ENCODE measurements at regions not wholly inside any gene's neighbourhood (a gene's known extent, or its start where the extent isn't known, plus 50 kb on each side); places are given as distances from the start of the nearest gene placed in this dataset.
"Not testable (repeated sequence)": the region's sequence is repeated elsewhere in the genome, so short reads cannot be mapped to it uniquely, and the experiment has no call there.

DNA sequence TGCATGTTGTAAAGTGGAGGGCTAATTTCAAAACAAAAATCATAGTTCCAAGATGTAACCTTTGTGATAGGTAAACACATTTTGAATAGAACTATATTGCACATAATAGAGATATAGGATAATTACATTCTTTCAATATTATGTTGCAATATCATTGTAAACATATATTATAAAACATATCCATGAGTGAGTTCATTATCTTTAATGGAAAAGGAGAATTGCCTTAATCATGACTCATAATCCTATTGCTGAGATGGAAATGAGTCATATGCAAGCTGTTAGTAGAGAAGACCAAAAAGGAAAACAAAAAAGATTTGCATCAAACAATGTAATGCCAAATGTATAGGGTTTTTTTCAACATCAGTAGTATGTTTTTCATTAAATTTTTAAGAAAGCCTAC, 73.7 kb upstream of the WDR44 start:
- Histone ChIP-seq H3K4me3 (ENCODE audit: control extremely low read depth in 1 of 5, extremely low read depth in 1 of 5, insufficient read depth in 1 of 5, low read depth in 2 of 5, low read length in 4 of 5) (no peak overlapping the region), H4K20me1 (ENCODE audit: control insufficient read depth, insufficient read depth, low read length, poor library complexity, severe bottlenecking) (no peaks in the 10 kb centered on the region), H2AFZ (ENCODE audit: insufficient read depth, low read depth, low read length, poor library complexity, severe bottlenecking) (no peak overlapping the region), H3K36me3 (replicated peaks in 1 of 2; ENCODE audit: control extremely low read depth in 1 of 2, control insufficient read depth in 1 of 2, extremely low read depth in 1 of 2, insufficient read depth in 2 of 2, low read length in 1 of 2) (no peaks in the 10 kb centered on the region), H3K4me1 (ENCODE audit: control insufficient read depth in 2 of 2, insufficient read depth in 2 of 2, low read length in 2 of 2) (no peaks in the 10 kb centered on the region), H3K9ac (ENCODE audit: low read length) (no peak overlapping the region), H3K27me3 (replicated peaks in 1 of 4; ENCODE audit: control extremely low read depth in 1 of 4, control insufficient read depth in 3 of 4, insufficient read depth in 4 of 4, low read length in 3 of 4) (no peaks in the 10 kb centered on the region), H3K79me2 (ENCODE audit: control insufficient read depth, insufficient read depth, low read length) (no peaks in the 10 kb centered on the region), H3K27ac (ENCODE audit: low read length in 2 of 2) (no peak overlapping the region), H3K4me2 (replicated peaks; ENCODE audit: low read depth, low read length, poor library complexity, severe bottlenecking) (no peak overlapping the region), H3K9me3 (ENCODE audit: control extremely low read depth in 1 of 3, control insufficient read depth in 2 of 3, insufficient read depth in 1 of 3, low read length in 2 of 3) (no peaks in the 10 kb centered on the region)
- Mint-ChIP-seq H3K9me3 (ENCODE audit: insufficient read depth) (no peaks in the 10 kb centered on the region), H3K4me1 (no peaks in the 10 kb centered on the region), H3K4me3 (no peak overlapping the region), H3K27ac (no peak overlapping the region), H3K27me3 (no peaks in the 10 kb centered on the region)
- ChIA-PET POLR2A (no interaction called here), CTCF (no interaction called here)
- no peak for DNase-seq
- intact Hi-C loops (cut with micrococcal nuclease) = no loop called here
- ATAC-seq (ENCODE audit: low read depth) = no peak
- TF ChIP-seq, protein P1, sequence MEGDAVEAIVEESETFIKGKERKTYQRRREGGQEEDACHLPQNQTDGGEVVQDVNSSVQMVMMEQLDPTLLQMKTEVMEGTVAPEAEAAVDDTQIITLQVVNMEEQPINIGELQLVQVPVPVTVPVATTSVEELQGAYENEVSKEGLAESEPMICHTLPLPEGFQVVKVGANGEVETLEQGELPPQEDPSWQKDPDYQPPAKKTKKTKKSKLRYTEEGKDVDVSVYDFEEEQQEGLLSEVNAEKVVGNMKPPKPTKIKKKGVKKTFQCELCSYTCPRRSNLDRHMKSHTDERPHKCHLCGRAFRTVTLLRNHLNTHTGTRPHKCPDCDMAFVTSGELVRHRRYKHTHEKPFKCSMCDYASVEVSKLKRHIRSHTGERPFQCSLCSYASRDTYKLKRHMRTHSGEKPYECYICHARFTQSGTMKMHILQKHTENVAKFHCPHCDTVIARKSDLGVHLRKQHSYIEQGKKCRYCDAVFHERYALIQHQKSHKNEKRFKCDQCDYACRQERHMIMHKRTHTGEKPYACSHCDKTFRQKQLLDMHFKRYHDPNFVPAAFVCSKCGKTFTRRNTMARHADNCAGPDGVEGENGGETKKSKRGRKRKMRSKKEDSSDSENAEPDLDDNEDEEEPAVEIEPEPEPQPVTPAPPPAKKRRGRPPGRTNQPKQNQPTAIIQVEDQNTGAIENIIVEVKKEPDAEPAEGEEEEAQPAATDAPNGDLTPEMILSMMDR (IDR thresholded peaks at IDR 0.05) = no peak
- no peak for TF ChIP-seq EZH2 (IDR thresholded peaks at IDR 0.05; ENCODE audit: borderline replicate concordance, insufficient read depth, low read depth, low read length, poor library complexity, severe bottlenecking)

DNA sequence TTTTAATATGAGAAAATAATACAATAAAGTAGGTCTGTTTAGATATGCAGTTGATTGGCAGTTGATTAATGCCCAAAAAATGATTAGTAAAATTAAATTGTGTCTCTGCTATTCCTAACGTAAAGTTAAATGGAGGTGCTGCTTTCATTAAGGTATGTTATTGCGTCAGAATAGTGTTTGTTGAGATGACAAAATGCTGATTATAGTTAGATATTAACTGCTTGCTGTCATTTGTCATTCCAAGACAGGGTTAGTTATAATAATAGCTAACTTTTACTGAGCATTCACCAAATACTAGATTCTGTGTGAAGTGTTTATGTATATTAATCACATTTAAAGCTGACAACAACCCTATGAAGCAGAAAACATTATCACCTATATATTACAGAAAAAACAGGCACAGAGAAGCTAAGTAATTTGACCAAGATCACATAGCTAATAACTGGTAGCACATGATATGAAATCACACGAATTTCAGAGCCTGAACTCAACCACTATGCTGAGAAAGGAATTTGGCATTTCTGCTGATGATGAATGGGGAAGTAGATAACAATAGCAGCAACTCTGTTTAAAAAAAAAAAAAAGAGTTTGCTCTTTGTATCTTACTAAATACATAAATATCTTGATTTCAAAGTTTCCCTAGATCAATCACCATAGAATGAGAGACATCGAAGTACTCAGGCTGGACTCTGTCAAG, 59.7 kb upstream of the WDR44 start:
- ChIA-PET POLR2A (no interaction called here), CTCF (no interaction called here)
- Histone ChIP-seq H3K79me2 (ENCODE audit: control insufficient read depth, insufficient read depth, low read length) (no peaks in the 10 kb centered on the region), H3K4me2 (replicated peaks; ENCODE audit: low read depth, low read length, poor library complexity, severe bottlenecking) (no peak overlapping the region), H2AFZ (ENCODE audit: insufficient read depth, low read depth, low read length, poor library complexity, severe bottlenecking) (no peak overlapping the region), H3K4me1 (ENCODE audit: control insufficient read depth in 2 of 2, insufficient read depth in 2 of 2, low read length in 2 of 2) (no peaks in the 10 kb centered on the region), H3K4me3 (ENCODE audit: control extremely low read depth in 1 of 5, extremely low read depth in 1 of 5, insufficient read depth in 1 of 5, low read depth in 2 of 5, low read length in 4 of 5) (no peak overlapping the region), H3K9me3 (ENCODE audit: control extremely low read depth in 1 of 3, control insufficient read depth in 2 of 3, insufficient read depth in 1 of 3, low read length in 2 of 3) (no peaks in the 10 kb centered on the region), H3K9ac (ENCODE audit: low read length) (no peak overlapping the region), H3K27ac (ENCODE audit: low read length in 2 of 2) (no peak overlapping the region), H4K20me1 (ENCODE audit: control insufficient read depth, insufficient read depth, low read length, poor library complexity, severe bottlenecking) (no peaks in the 10 kb centered on the region), H3K36me3 (replicated peaks in 1 of 2; ENCODE audit: control extremely low read depth in 1 of 2, control insufficient read depth in 1 of 2, extremely low read depth in 1 of 2, insufficient read depth in 2 of 2, low read length in 1 of 2) (no peaks in the 10 kb centered on the region), H3K27me3 (replicated peaks in 1 of 4; ENCODE audit: control extremely low read depth in 1 of 4, control insufficient read depth in 3 of 4, insufficient read depth in 4 of 4, low read length in 3 of 4) (no peaks in the 10 kb centered on the region)
- TF ChIP-seq, protein P1 (IDR thresholded peaks at IDR 0.05) = no peak
- TF ChIP-seq EZH2 (IDR thresholded peaks at IDR 0.05; ENCODE audit: borderline replicate concordance, insufficient read depth, low read depth, low read length, poor library complexity, severe bottlenecking) = no peak
- no peak overlapping the region for H3K27ac Mint-ChIP-seq
- no peak overlapping the region for H3K4me3 Mint-ChIP-seq
- intact Hi-C loops (cut with micrococcal nuclease) = no loop called here
- DNase-seq (no peak), ATAC-seq (ENCODE audit: low read depth) (no peak)
- H3K27me3 Mint-ChIP-seq = no peaks in the 10 kb centered on the region
- no peaks in the 10 kb centered on the region for H3K4me1 Mint-ChIP-seq
- H3K9me3 Mint-ChIP-seq (ENCODE audit: insufficient read depth) = no peaks in the 10 kb centered on the region
- WGBS (ENCODE audit: insufficient coverage) = no CpG with 5 or more reads among the region's 4 CpGs

DNA sequence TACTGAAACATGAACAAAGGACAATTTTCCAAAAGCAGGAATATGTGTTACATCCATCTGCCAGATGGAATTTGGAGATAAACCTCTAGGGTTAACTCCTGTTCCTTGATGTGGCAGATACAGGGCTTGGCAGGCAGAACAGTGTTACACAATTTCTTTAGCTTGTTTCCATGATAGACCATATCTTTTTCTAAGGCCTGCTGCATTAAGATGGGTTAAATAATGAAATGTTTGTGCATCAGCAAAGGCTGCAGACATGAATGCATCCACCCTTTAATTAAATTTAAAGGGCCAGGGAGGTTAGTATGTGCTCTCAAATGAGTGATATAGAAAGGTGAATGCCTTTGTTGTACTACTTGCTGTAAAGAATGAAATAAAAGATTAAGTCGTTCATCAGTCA, 50.1 kb upstream of the WDR44 start:
- H2AFZ ChIP-seq (ENCODE audit: insufficient read depth, low read depth, low read length, poor library complexity, severe bottlenecking); H3K36me3 ChIP-seq (replicated peaks in 1 of 2; ENCODE audit: control extremely low read depth in 1 of 2, control insufficient read depth in 1 of 2, extremely low read depth in 1 of 2, insufficient read depth in 2 of 2, low read length in 1 of 2); H4K20me1 ChIP-seq (ENCODE audit: control insufficient read depth, insufficient read depth, low read length, poor library complexity, severe bottlenecking); H3K79me2 ChIP-seq (ENCODE audit: control insufficient read depth, insufficient read depth, low read length); H3K4me2 ChIP-seq (replicated peaks; ENCODE audit: low read depth, low read length, poor library complexity, severe bottlenecking); H3K4me1 Mint-ChIP-seq; CTCF ChIA-PET; H3K4me3 Mint-ChIP-seq; H3K27me3 ChIP-seq (replicated peaks in 1 of 4; ENCODE audit: control extremely low read depth in 1 of 4, control insufficient read depth in 3 of 4, insufficient read depth in 4 of 4, low read length in 3 of 4); ATAC-seq (ENCODE audit: low read depth); POLR2A ChIA-PET; H3K9ac ChIP-seq (ENCODE audit: low read length); intact Hi-C loops (cut with micrococcal nuclease); H3K27ac Mint-ChIP-seq; H3K4me3 ChIP-seq (ENCODE audit: control extremely low read depth in 1 of 5, extremely low read depth in 1 of 5, insufficient read depth in 1 of 5, low read depth in 2 of 5, low read length in 4 of 5); H3K27me3 Mint-ChIP-seq; H3K9me3 ChIP-seq (ENCODE audit: control extremely low read depth in 1 of 3, control insufficient read depth in 2 of 3, insufficient read depth in 1 of 3, low read length in 2 of 3); H3K27ac ChIP-seq (ENCODE audit: low read length in 2 of 2); H3K4me1 ChIP-seq (ENCODE audit: control insufficient read depth in 2 of 2, insufficient read depth in 2 of 2, low read length in 2 of 2); H3K9me3 Mint-ChIP-seq (ENCODE audit: insufficient read depth); DNase-seq: not testable (repeated sequence)
- WGBS (ENCODE audit: insufficient coverage) = no CpG with 5 or more reads among the region's 1 CpG

Measured in B cell (primary cell).